HCT116 (cell line): ENCODE measurements at regions not wholly inside any gene's neighbourhood (a gene's known extent, or its start where the extent isn't known, plus 50 kb on each side); places are given as distances from the start of the nearest gene placed in this dataset.

Experiments
- ATAC-seq: fragments of 200-7000 bp; cut with Tn5 transposase; 2 replicates; pipeline ENCODE4 v1.9.1; 2020; ENCODE audit warnings: mild to moderate bottlenecking, moderate library complexity
- BruUV-seq: library from RNA; stranded (reverse); fragments of 400-500 nt; replicated peaks from 2 replicates; lab custom pipeline; 2021; lab: Mats Ljungman, UMichigan
- CTCF ChIA-PET: fragments of 300-600 bp; sonication (Branson Sonifier 250); formaldehyde crosslinking; loops from one replicate; lab custom pipeline; 2021; ENCODE audit warnings: antibody characterized with exemption; lab: Charles Lee
- POLR2A ChIA-PET: fragments of 300-600, 350-600 bp; sonication (Branson Sonifier 250); formaldehyde crosslinking; loops from one replicate; lab custom pipeline; 2021; ENCODE audit warnings: antibody characterized with exemption; lab: Charles Lee
- RAD21 ChIA-PET, 2 experiments: fragments of 300-600 bp; sonication (Branson Sonifier 250); formaldehyde crosslinking; loops; one replicate each; lab custom pipeline; 2023; ENCODE audit warnings: low total read pairs in 2 of 2; ENCODE audit not compliant: uncharacterized antibody in 2 of 2, unreplicated experiment in 2 of 2, low non-redundant PET in 1 of 2; lab: Charles Lee
- DNase-seq: peaks from one replicate; pipeline ENCODE4 v3.0.0-alpha.2; 2010; ENCODE audit warnings: low read depth, low spot score
- H2AFZ ChIP-seq: fragments of 200-600 bp; shearing (Covaris generic), sonication (generic); 2 replicates; pipeline ENCODE4 v1.6.1; 2017; ENCODE audit warnings: low read depth, mixed run types, mixed read lengths, antibody characterized with exemption, low read length; ENCODE audit not compliant: poor library complexity, severe bottlenecking
- H3K27ac ChIP-seq: 2 replicates; pipeline ENCODE4 v1.5.1; 2012; ENCODE audit warnings: low read depth, low read length
- H3K27me3 ChIP-seq: fragments of 200-600 bp; sonication (generic); 2 replicates; pipeline ENCODE4 v1.6.1; 2016; ENCODE audit warnings: mixed run types, low read length, mixed read lengths; ENCODE audit not compliant: insufficient read depth
- H3K36me3 ChIP-seq, 2 experiments: fragments of 200-500 bp in 1 of 2; fragments of 200-600 bp in 1 of 2; sonication (Bioruptor generic) in 1 of 2; sonication (generic) in 1 of 2; 2 replicates each; pipeline versions ENCODE4 v1.5.1 to v1.6.1; 2014 to 2016; ENCODE audit warnings: low read length in 2 of 2, inconsistent platforms in 1 of 2, mixed read lengths in 1 of 2, mixed run types in 1 of 2; ENCODE audit not compliant: insufficient read depth in 2 of 2, control insufficient read depth in 1 of 2
- H3K4me1 ChIP-seq, 2 experiments: fragments of 200-600 bp in 1 of 2; sonication (generic) in 1 of 2; 2 replicates each; pipeline versions ENCODE4 v1.5.1 to v1.6.1; 2012 to 2017; ENCODE audit warnings: low read length in 2 of 2, inconsistent platforms in 1 of 2, mild to moderate bottlenecking in 1 of 2, mixed read lengths in 1 of 2, mixed run types in 1 of 2, moderate library complexity in 1 of 2; ENCODE audit not compliant: insufficient read depth in 2 of 2, control insufficient read depth in 1 of 2
- H3K4me2 ChIP-seq: fragments of 200-600 bp; sonication (generic); 2 replicates; pipeline ENCODE4 v1.6.1; 2017; ENCODE audit warnings: mixed run types, low read length, mixed read lengths
- H3K4me3 ChIP-seq, 2 experiments: fragments of 200-600 bp in 1 of 2; sonication (generic) in 1 of 2; replicated peaks in 1 of 2; 2 replicates each; pipeline ENCODE4 v1.5.1; 2011 to 2016; ENCODE audit warnings: low read length in 2 of 2, control low read depth in 1 of 2, low read depth in 1 of 2, mild to moderate bottlenecking in 1 of 2, mixed read lengths in 1 of 2, mixed run types in 1 of 2
- H3K79me2 ChIP-seq: fragments of 200-600 bp; sonication (generic); 2 replicates; pipeline ENCODE4 v1.6.1; 2017; ENCODE audit warnings: mild to moderate bottlenecking, mixed run types, low read length, moderate library complexity, mixed read lengths; ENCODE audit not compliant: insufficient read depth
- H3K9ac ChIP-seq: fragments of 200-600 bp; sonication (generic); 2 replicates; pipeline ENCODE4 v1.6.1; 2016; ENCODE audit warnings: low read length, mixed read lengths
- H3K9me2 ChIP-seq: fragments of 200-600 bp; sonication (generic), shearing (Covaris generic); 2 replicates; pipeline ENCODE4 v1.6.1; 2017; ENCODE audit warnings: mixed run types, mild to moderate bottlenecking, moderate library complexity; ENCODE audit not compliant: insufficient read depth
- H3K9me3 ChIP-seq, 2 experiments: fragments of 200-500 bp in 1 of 2; fragments of 200-600 bp in 1 of 2; sonication (Bioruptor generic) in 1 of 2; sonication (generic) in 1 of 2; 2 replicates each; pipeline ENCODE4 v1.6.1; 2014 to 2017; ENCODE audit warnings: low read length in 2 of 2, mixed read lengths in 2 of 2, inconsistent platforms in 1 of 2, low read depth in 1 of 2, mild to moderate bottlenecking in 1 of 2, mixed run types in 1 of 2, moderate library complexity in 1 of 2; ENCODE audit not compliant: control insufficient read depth in 1 of 2, insufficient read depth in 1 of 2
- H4K20me1 ChIP-seq: fragments of 200-600 bp; sonication (generic), shearing (Covaris generic); 2 replicates; pipeline ENCODE4 v1.6.1; 2017; ENCODE audit warnings: mixed run types, mild to moderate bottlenecking, moderate library complexity; ENCODE audit not compliant: insufficient read depth
- CBX3 ChIP-seq: IDR thresholded peaks from 2 replicates; pipeline ENCODE4 v1.6.1; 2012; ENCODE audit warnings: low read depth
- CEBPB ChIP-seq: IDR thresholded peaks from 2 replicates; pipeline ENCODE4 v1.6.1; 2012; ENCODE audit warnings: low read depth
- CTCF ChIP-seq, 3 experiments: fragments of 200-600 bp in 1 of 3; sonication (generic) in 1 of 3; IDR thresholded peaks in 2 of 3; conservative IDR thresholded peaks in 1 of 3; 2 replicates each; pipeline ENCODE4 v1.5.1; 2012 to 2017; ENCODE audit warnings: low read depth in 2 of 3, low read length in 2 of 3, antibody characterized with exemption in 1 of 3, borderline replicate concordance in 1 of 3, control low read depth in 1 of 3, mild to moderate bottlenecking in 1 of 3, mixed read lengths in 1 of 3, mixed run types in 1 of 3, moderate library complexity in 1 of 3; ENCODE audit not compliant: insufficient read depth in 1 of 3
- ELF1 ChIP-seq: IDR thresholded peaks from 2 replicates; pipeline ENCODE4 v1.6.1; 2012; ENCODE audit warnings: low read depth, borderline replicate concordance
- EZH2 ChIP-seq: fragments of 200-600 bp; sonication (generic); IDR thresholded peaks from 2 replicates; pipeline ENCODE4 v1.6.1; 2017; ENCODE audit warnings: antibody characterized with exemption, mixed run types
- EZH2phosphoT487 ChIP-seq: fragments of 200-600 bp; IDR thresholded peaks from 2 replicates; pipeline ENCODE4 v1.6.1; 2018; ENCODE audit warnings: antibody characterized with exemption, borderline replicate concordance
- FOSL1 ChIP-seq: IDR thresholded peaks from 2 replicates; pipeline ENCODE4 v1.6.1; 2012; ENCODE audit warnings: low read depth
- JUND ChIP-seq: IDR thresholded peaks from 2 replicates; pipeline ENCODE4 v1.6.1; 2012
- POLR2A ChIP-seq: IDR thresholded peaks from 2 replicates; pipeline ENCODE4 v1.7.0; 2011; ENCODE audit warnings: borderline replicate concordance; ENCODE audit not compliant: insufficient read depth, insufficient read length; ENCODE audit errors: extremely low read depth
- POLR2AphosphoS5 ChIP-seq: IDR thresholded peaks from 2 replicates; pipeline ENCODE4 v1.6.1; 2011; ENCODE audit warnings: mild to moderate bottlenecking, low read depth, low read length, moderate library complexity
- RAD21 ChIP-seq: IDR thresholded peaks from 2 replicates; pipeline ENCODE4 v1.6.1; 2012; ENCODE audit warnings: low read depth, mild to moderate bottlenecking
- SIN3A ChIP-seq: IDR thresholded peaks from 2 replicates; pipeline ENCODE4 v1.6.1; 2012; ENCODE audit warnings: low read depth
- SRF ChIP-seq: IDR thresholded peaks from 2 replicates; pipeline ENCODE4 v1.6.1; 2012; ENCODE audit warnings: low read depth
- TCF7L2 ChIP-seq: IDR thresholded peaks from 2 replicates; pipeline ENCODE4 v1.7.0; 2011; ENCODE audit warnings: borderline replicate concordance, inconsistent platforms; ENCODE audit not compliant: insufficient read depth, insufficient read length; ENCODE audit errors: extremely low read depth
- YY1 ChIP-seq: IDR thresholded peaks from 2 replicates; pipeline ENCODE4 v1.6.1; 2011; ENCODE audit warnings: low read length, low read depth, moderate library complexity, mild to moderate bottlenecking; ENCODE audit not compliant: insufficient replicate concordance; ENCODE audit errors: extremely low read depth
- intact Hi-C: fragments of 100-400 bp; cut with micrococcal nuclease; formaldehyde crosslinking; loops from 2 replicates; pipeline ENCODE4 v1.10.0; 2022
- TF ChIP-seq, protein P1 (sequence below): IDR thresholded peaks from 2 replicates; pipeline ENCODE4 v1.6.1; 2011; ENCODE audit warnings: mild to moderate bottlenecking, low read length, moderate library complexity; ENCODE audit not compliant: insufficient replicate concordance; ENCODE audit errors: extremely low read depth
- TF ChIP-seq, protein P2 (sequence below): IDR thresholded peaks from 2 replicates; pipeline ENCODE4 v1.6.1; 2012; ENCODE audit warnings: low read depth
- TF ChIP-seq, protein P3 (sequence below): IDR thresholded peaks from 2 replicates; pipeline ENCODE4 v1.6.1; 2012

GRCh38 chr13:74444864-74445479 lies 310.8 kb upstream of the KLF12 start:
- ChIA-PET CTCF (no interaction called here), RAD21 (no interaction called here), POLR2A (no interaction called here)
- no peaks in the 10 kb centered on the region for H3K9me2 ChIP-seq
- H3K27me3 ChIP-seq, result no peaks in the 10 kb centered on the region
- H3K4me1 ChIP-seq, result no peaks in the 10 kb centered on the region
- ATAC-seq (no peak), DNase-seq (no peak)
- no peak overlapping the region for H3K9ac ChIP-seq
- H3K36me3 ChIP-seq, result no peaks in the 10 kb centered on the region
- H3K9me3 ChIP-seq, result no peaks in the 10 kb centered on the region
- no peak overlapping the region for H3K4me3 ChIP-seq
- no peaks in the 10 kb centered on the region for H4K20me1 ChIP-seq
- no TSS peak for BruUV-seq
- no peak overlapping the region for H2AFZ ChIP-seq
- no peak for TF ChIP-seq POLR2A
- TF ChIP-seq, protein P1, sequence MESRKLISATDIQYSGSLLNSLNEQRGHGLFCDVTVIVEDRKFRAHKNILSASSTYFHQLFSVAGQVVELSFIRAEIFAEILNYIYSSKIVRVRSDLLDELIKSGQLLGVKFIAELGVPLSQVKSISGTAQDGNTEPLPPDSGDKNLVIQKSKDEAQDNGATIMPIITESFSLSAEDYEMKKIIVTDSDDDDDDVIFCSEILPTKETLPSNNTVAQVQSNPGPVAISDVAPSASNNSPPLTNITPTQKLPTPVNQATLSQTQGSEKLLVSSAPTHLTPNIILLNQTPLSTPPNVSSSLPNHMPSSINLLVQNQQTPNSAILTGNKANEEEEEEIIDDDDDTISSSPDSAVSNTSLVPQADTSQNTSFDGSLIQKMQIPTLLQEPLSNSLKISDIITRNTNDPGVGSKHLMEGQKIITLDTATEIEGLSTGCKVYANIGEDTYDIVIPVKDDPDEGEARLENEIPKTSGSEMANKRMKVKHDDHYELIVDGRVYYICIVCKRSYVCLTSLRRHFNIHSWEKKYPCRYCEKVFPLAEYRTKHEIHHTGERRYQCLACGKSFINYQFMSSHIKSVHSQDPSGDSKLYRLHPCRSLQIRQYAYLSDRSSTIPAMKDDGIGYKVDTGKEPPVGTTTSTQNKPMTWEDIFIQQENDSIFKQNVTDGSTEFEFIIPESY, result no peak
- no peak for TF ChIP-seq SRF
- TF ChIP-seq POLR2AphosphoS5, result no peak
- TF ChIP-seq CBX3, result no peak
- TF ChIP-seq RAD21, result no peak
- TF ChIP-seq TCF7L2, result no peak
- TF ChIP-seq YY1, result no peak
- TF ChIP-seq, protein P2, sequence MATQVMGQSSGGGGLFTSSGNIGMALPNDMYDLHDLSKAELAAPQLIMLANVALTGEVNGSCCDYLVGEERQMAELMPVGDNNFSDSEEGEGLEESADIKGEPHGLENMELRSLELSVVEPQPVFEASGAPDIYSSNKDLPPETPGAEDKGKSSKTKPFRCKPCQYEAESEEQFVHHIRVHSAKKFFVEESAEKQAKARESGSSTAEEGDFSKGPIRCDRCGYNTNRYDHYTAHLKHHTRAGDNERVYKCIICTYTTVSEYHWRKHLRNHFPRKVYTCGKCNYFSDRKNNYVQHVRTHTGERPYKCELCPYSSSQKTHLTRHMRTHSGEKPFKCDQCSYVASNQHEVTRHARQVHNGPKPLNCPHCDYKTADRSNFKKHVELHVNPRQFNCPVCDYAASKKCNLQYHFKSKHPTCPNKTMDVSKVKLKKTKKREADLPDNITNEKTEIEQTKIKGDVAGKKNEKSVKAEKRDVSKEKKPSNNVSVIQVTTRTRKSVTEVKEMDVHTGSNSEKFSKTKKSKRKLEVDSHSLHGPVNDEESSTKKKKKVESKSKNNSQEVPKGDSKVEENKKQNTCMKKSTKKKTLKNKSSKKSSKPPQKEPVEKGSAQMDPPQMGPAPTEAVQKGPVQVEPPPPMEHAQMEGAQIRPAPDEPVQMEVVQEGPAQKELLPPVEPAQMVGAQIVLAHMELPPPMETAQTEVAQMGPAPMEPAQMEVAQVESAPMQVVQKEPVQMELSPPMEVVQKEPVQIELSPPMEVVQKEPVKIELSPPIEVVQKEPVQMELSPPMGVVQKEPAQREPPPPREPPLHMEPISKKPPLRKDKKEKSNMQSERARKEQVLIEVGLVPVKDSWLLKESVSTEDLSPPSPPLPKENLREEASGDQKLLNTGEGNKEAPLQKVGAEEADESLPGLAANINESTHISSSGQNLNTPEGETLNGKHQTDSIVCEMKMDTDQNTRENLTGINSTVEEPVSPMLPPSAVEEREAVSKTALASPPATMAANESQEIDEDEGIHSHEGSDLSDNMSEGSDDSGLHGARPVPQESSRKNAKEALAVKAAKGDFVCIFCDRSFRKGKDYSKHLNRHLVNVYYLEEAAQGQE, result no peak
- TF ChIP-seq CTCF (IDR thresholded peaks at IDR 0.05 in 2 of 3, conservative IDR thresholded peaks at IDR 0.05 in 1 of 3; ENCODE audit: borderline replicate concordance in 1 of 3, insufficient read depth in 1 of 3, low read depth in 2 of 3, low read length in 2 of 3), result no peak
- TF ChIP-seq SIN3A, result no peak
- no peak for TF ChIP-seq ELF1
- no peak for TF ChIP-seq JUND
- no peak for TF ChIP-seq CEBPB
- no peak for TF ChIP-seq EZH2phosphoT487
- no peak for TF ChIP-seq EZH2
- no peak for TF ChIP-seq FOSL1
- TF ChIP-seq, protein P3, sequence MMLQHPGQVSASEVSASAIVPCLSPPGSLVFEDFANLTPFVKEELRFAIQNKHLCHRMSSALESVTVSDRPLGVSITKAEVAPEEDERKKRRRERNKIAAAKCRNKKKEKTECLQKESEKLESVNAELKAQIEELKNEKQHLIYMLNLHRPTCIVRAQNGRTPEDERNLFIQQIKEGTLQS, result no peak
- H3K4me2 ChIP-seq, result no peak overlapping the region
- no peak overlapping the region for H3K27ac ChIP-seq
- intact Hi-C loops, result no loop called here
- no peaks in the 10 kb centered on the region for H3K79me2 ChIP-seq
